ENCODE measurements at regions not wholly inside any gene's neighbourhood (a gene's known extent, or its start where the extent isn't known, plus 50 kb on each side); places are given as distances from the start of the nearest gene placed in this dataset.

- WGBS, 2 donors, result 76 to 77% methylated on average over 9 of the region's 9 CpGs
- H3K27me3 ChIP-seq, result no peaks in the 10 kb centered on the region
- DNase-seq, result no peak
- no peak overlapping the region for H3K4me3 ChIP-seq (replicated peaks in 1 of 3)
- TF ChIP-seq POLR2A (IDR thresholded peaks at IDR 0.05) (no peak), CTCF (IDR thresholded peaks at IDR 0.05) (no peak)
- H3K27ac ChIP-seq, result no peak overlapping the region
- H3K4me1 ChIP-seq, result no peaks in the 10 kb centered on the region
- intact Hi-C loops (cut with DNase I), result no loop called here
- no peaks in the 10 kb centered on the region for H3K9me3 ChIP-seq
- H3K36me3 ChIP-seq, result no peaks in the 10 kb centered on the region
Measured at GRCh38 chr22:34997633-34998299, 68.2 kb upstream of the ISX start.

- Histone ChIP-seq H3K9me3 (no peaks in the 10 kb centered on the region), H3K27ac (no peak overlapping the region), H3K4me3 (replicated peaks in 1 of 3) (no peak overlapping the region), H3K4me1 (no peaks in the 10 kb centered on the region), H3K36me3 (no peaks in the 10 kb centered on the region), H3K27me3 (no peaks in the 10 kb centered on the region)
- no peak for DNase-seq
- intact Hi-C loops (cut with DNase I), result no loop called here
- TF ChIP-seq POLR2A (IDR thresholded peaks at IDR 0.05) (no peak), CTCF (IDR thresholded peaks at IDR 0.05) (no peak)
- 78 to 81% methylated on average over 3 of the region's 3 CpGs for WGBS, 2 donors
Measured at GRCh38 chr22:34998921-34999320, 67.0 kb upstream of the ISX start.

- H3K4me3 ChIP-seq (replicated peaks in 1 of 3), result no peak overlapping the region
- no peak for DNase-seq
- no peaks in the 10 kb centered on the region for H3K4me1 ChIP-seq
- no peak overlapping the region for H3K27ac ChIP-seq
- TF ChIP-seq CTCF (IDR thresholded peaks at IDR 0.05) (no peak), POLR2A (IDR thresholded peaks at IDR 0.05) (no peak)
- 67 to 73% methylated on average over 4 to 5 of the region's 5 CpGs for WGBS, 2 donors
- H3K9me3 ChIP-seq, result no peaks in the 10 kb centered on the region
- intact Hi-C loops (cut with DNase I), result no loop called here
- H3K36me3 ChIP-seq, result no peaks in the 10 kb centered on the region
- H3K27me3 ChIP-seq, result no peaks in the 10 kb centered on the region
Measured at GRCh38 chr22:35008213-35008612, 57.7 kb upstream of the ISX start.

- Histone ChIP-seq H3K9me3 (no peaks in the 10 kb centered on the region), H3K27ac (no peak overlapping the region), H3K4me1 (no peaks in the 10 kb centered on the region), H3K4me3 (replicated peaks in 1 of 3) (no peak overlapping the region), H3K27me3 (no peaks in the 10 kb centered on the region), H3K36me3 (no peaks in the 10 kb centered on the region)
- 83 to 91% methylated on average over 6 of the region's 6 CpGs for WGBS, 2 donors
- intact Hi-C loops (cut with DNase I), result no loop called here
- no peak for DNase-seq
- no peak for TF ChIP-seq POLR2A (IDR thresholded peaks at IDR 0.05)
- TF ChIP-seq CTCF (IDR thresholded peaks at IDR 0.05), result no peak
Measured at GRCh38 chr22:35010543-35010942, 55.4 kb upstream of the ISX start.

- intact Hi-C loops (cut with DNase I), result no loop called here
- no peaks in the 10 kb centered on the region for H3K9me3 ChIP-seq
- H3K4me1 ChIP-seq, result no peaks in the 10 kb centered on the region
- 76 to 79% methylated on average over 9 of the region's 9 CpGs for WGBS, 2 donors
- no peak overlapping the region for H3K4me3 ChIP-seq (replicated peaks in 1 of 3)
- no peak for TF ChIP-seq CTCF (IDR thresholded peaks at IDR 0.05)
- TF ChIP-seq POLR2A (IDR thresholded peaks at IDR 0.05), result no peak
- no peaks in the 10 kb centered on the region for H3K27me3 ChIP-seq
- no peaks in the 10 kb centered on the region for H3K36me3 ChIP-seq
- DNase-seq, result no peak
- no peak overlapping the region for H3K27ac ChIP-seq
Measured at GRCh38 chr22:35014812-35015211, 51.1 kb upstream of the ISX start.

Data from thyroid gland (tissue), 4 donors.